GM19467 (cell line): ENCODE measurements at regions not wholly inside any gene's neighbourhood (a gene's known extent, or its start where the extent isn't known, plus 50 kb on each side); places are given as distances from the start of the nearest gene placed in this dataset.
A peak's percentile ranks its signal among the peaks of the same experiment; 100 is the strongest.

Experiments
- ATAC-seq: cut with Tn5 transposase; IDR thresholded peaks from one replicate; pipeline ENCODE4 v1.9.1; 2021; ENCODE audit warnings: mild to moderate bottlenecking, moderate library complexity; ENCODE audit not compliant: unreplicated experiment

DNA sequence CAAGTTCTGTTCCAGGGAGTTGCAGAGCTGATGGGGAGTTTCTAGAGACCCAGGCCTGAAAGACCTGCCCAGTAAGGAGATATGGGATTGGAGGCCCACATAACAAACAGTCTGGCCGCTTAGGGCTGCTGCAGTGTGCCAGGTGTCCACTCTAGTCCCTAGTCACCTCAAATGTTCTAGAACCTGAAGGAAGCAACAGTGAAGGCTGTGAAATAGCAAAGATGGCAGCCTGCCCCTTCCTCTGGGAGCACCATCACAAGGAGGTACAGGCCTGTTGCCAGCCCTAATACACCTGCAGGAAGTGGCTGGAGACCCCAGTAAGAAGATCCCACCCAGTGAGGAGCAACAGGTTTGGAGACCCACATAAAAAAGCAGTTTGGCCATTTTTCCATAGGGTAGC is 783.8 kb upstream of the EDIL3 start:
- ATAC-seq: no peak

DNA sequence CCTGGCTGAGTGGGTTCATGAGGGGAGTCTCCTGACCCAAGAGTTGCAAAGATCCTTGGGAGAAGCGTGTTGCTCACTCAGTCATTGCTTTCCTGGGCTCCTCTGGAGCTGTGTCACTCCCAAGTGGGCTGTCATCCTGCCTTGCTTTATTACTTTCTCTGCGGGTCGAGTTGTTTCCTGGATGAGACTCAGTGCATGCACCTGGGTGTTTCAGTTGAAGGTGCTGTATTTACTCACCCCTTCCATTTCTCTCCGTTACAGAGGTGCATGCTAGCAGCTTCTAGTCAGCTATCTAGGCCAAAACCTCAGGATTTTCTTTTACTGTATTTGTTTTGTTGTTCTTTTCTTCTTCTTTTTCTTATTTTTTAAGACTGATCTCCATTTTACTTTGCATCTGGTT is 785.5 kb upstream of the EDIL3 start:
- ATAC-seq: no peak

DNA sequence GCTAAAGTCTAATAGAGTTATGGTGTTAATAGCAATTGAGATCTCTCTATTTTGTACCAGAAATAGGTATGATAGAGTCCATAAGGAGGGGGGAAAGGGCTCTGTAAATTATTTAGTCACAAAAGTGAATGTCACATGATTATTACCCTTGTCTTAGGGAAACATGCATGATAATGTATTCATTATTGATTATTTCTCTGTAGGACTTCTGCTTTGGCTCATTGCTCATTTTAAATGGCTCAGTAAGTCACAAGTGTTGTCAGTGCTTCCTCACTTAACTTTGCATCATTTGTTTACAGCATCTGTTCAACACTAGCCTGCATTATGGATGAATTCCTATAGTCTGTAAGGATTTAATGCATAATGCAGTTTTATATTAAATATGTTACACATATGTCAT is 788.8 kb upstream of the EDIL3 start:
- no peak for ATAC-seq

DNA sequence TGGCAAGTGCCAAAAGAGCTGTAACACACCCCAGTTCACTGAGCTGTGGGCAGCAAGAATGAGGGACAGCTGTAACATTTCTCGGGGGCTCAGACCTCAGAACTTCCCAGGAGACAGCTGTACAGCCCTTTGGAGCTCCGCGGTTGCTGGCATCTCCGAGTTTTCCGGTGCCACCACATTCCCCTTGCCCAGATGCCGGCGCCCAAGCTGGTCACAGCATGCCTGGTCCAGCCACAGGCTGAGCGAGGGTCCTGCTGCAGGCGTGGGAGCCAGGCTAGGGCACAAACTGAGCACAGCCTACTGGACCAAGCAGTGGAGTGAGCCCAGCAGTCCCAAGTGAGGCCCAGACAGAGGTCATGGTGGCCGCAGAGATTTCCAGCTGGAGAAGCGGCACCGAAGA is 797.7 kb upstream of the EDIL3 start:
- no peak for ATAC-seq

DNA sequence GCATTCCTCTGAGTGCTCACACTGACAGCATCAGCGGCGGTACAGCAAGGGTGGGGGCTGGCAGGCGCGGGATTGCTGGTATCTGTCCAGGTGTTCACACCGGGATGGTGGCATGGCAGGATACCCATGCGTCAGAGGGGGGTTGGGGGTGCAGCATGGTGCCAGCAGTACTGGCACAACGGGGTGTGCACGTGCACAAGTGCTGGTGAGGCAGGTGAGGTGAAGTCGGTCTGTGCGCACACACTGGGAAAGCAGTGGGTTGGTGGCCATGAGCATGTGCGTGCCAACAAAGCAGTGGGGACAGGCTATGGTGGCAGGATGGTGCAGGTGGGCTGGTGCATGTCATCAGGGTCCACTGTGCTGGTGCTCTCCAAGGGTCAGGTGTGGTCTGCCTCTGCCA is 819.6 kb upstream of the EDIL3 start:
- ATAC-seq: no peak

DNA sequence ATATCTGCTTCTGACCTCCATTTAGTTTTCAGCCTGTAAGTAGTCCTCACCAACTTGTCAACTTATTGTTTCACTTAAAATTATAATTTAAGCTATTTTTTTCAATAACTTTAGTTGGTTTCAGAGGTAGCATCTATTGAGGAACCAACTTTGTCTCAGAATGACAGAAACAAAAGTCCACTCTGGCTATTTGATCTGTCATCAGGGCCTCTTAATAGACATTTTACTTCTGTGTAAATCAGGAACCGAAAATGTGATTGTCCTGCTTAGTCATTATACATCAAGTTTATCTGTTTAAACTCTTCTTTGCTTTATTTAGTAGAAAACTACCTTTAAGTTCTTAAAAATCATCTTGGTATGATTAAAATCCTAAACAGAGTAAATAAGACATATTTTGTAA is 820.8 kb upstream of the EDIL3 start:
- no peak for ATAC-seq

DNA sequence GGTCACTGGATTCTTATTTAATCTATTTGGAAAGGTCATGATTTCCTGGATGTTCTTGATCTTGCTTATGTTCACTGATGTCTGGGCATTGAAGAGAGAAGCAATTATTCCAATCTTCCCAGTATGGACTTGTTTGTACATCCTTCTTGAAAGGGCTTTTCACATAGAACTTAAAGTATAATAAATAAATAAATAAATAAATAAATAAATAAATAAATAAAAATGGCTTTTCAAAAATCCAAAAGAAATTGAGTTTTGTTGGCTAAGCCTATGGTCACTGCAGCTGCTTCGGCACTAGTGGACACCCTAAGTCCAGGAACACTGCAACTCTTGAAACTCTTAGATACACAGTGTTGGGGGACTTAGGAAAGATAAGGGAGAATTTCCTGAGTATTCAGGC is 840.7 kb upstream of the EDIL3 start:
- no peak for ATAC-seq

DNA sequence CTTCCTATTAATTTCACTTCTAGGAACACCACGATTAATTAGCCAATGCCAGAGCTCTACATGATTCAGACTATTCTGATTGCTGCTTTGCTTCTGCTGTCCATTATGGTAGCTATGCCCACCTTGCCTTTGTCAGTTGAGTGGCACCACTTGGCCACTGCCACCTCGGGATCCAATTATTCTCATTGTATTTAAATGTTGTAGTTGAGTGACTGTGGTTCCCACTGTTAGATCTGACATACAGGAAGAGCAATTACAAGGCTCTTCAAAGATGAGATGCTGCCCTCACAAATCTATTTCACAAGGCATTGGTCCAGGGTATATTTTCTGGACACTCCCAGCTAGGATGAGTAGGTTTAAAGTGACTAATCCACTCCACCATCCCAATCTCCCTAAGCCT is 864.5 kb upstream of the EDIL3 start:
- ATAC-seq: no peak

DNA sequence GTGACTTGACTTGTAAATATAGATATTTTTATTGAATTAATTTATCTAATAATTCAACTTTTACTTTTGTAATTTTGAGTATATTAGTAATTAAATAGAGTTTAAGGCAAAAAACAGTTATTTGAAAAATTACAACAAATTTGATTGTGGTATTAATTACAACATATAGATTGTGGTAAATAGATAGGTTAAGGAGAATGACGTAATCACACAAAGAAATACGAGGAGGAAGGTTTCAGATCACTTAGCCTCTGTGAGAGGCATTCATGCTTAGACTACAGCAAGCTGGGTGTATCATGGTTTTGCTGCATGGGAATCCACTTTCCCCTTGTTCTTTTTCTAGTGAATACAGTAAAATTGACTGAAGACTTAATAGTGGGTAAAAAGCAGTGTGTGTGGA is 878.4 kb upstream of the EDIL3 start:
- no peak for ATAC-seq

DNA sequence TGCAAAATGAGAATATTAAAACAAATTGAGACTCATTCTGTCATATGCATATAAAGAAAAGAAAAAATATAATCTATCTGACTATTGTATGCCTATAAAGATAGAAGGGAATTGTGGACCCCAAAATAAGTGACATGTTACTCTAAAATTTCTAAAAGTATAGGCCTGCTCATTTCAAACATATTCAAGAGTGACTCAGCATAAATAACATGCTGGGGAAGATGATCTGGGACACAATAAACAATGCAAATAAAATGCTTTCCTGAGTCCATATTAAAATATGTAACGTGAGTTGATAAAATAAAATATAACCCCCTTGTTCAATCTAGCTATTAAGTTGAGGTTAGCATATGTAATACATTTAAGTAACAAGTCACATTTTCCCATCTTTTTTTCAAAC is 882.0 kb upstream of the EDIL3 start:
- no peak for ATAC-seq

DNA sequence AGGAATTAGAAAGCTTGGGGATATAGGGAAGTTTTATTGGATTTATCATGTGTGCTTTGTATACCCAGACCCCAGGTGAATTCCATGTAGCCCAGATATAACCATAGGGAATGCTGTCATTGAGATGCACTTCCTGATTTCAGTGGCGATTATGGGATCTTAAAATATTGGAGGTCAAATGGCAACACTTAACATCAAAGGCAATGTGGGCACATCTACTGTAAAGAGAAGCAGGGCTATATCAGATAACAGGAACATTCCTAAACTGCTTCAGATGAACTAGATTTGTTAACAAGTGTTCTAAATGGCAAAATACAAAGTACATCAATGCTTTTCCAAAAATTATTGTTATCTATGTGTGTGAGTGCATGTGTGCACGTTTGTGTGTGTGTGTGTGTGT is 883.5 kb upstream of the EDIL3 start:
- ATAC-seq: no peak

DNA sequence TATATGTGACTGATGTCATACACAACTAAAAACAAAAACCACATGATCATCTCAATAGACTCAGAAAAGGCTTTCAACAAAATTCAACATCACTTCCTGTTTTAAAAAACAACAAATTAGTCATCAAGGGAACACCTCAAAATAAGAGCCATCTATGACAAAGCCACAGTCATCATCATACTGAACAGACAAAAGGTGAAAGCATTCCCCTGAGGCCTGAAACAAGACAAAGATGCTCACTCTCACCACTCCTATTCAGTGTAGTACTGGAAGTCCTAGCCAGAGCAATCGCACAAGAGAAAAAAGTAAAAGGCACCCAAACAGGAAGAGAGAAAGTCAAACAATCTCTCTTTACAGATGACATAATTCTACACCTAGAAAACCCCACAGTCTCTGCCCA is 893.5 kb upstream of the EDIL3 start:
- ATAC-seq: peak; percentile 77

DNA sequence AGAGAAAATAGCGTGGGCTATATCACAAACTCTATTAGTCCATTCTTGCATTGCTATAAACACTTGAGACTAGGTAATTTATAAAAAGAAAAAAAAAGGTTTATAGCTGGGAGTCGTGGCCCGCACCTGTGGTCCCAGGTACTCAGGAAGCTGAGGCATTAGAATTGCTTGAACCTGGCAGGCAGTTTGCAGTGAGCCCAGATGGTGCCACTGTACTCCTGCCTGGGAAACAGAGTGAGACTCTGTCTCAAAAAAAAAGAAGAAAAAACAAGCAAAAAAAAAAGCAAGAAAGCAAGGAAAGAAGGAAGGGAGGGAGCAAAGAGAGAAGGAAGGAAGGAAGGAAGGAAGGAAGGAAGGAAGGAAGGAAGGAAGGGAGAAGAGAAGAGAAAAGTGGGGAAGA is 904.2 kb upstream of the EDIL3 start:
- ATAC-seq: no peak

DNA sequence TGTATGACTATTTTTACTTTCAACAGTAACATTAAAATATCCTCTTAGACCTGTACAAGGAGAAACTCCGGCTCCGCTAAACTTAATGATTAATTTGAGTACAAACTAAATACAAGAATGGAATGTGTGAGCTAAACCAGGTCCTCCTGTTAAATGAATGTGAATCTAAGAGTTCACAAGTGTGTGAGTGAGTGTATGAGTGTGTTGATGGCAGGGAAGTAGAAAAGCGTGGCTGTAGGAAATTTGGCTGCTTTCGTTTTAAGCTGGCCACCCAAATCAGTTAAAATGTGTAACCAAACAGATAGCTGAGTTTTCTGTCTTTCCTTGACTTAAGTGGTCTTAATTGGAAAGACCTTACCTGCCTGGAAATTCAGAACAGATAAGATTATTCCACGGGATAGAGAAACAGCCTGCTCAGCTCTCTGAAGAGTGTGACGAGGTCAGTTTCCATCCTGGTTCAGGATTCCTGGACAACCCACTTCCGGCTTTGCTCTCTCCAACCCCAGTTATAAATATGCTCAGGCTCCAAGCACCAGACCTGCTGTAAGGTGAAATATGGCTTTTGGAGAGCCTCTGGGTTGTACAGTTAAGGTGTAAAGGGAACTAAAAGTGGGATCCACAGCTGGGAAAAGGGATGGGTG is 908.6 kb upstream of the EDIL3 start:
- ATAC-seq: no peak

DNA sequence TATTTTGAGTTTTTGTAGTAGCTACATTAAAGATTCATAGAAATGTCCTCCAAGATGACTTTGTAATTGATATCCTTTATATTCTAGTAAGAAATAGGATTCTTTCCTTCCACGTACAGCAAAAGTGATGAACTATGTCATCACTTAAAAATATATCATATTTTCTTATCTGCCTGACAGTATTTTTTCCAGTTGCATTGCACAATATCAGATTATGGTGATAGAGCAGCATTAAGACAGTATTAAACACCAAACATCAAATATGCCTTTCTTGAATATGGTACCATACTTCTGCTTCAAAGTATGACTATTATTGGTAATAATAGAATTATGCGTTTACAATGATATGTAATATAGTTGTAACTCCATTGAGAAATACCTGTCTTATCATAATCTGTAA is 919.8 kb upstream of the EDIL3 start:
- ATAC-seq: no peak

DNA sequence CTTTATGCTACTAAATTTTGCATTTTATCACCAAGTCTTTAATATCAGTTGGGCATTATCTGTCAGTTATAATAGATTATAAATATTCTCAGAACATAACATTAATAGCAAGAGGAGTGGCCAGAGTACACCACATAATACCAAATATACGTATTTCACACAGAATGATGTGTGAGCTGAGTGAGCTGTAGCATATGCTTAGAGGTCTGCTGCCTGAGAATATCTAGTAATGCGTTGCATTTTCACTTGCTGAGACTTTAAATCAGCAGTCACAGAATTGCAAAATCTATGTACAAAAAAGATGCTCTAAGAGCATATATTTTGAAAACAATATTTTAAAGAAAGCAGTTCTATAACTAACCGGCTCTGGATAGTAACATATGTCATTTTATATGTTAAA is 921.1 kb upstream of the EDIL3 start:
- no peak for ATAC-seq

DNA sequence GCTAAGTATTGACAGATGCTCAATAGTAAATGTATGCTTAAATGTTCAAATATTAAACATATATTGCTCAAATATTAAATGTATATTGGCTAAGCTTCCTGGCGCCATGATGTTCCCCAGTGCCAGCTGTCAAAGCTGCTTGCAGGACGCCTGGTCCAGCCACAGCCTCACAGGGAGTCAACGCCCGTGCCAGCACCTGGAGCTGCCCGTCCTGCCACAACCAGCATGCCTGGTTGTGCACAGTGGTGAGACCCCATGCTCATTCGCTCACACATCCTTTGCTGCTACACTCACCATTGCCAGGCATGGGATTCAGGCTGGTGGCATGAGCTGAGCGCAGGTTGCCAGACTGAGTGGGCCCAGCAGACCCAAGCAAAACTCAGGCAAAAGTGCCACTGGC is 926.9 kb upstream of the EDIL3 start:
- no peak for ATAC-seq

DNA sequence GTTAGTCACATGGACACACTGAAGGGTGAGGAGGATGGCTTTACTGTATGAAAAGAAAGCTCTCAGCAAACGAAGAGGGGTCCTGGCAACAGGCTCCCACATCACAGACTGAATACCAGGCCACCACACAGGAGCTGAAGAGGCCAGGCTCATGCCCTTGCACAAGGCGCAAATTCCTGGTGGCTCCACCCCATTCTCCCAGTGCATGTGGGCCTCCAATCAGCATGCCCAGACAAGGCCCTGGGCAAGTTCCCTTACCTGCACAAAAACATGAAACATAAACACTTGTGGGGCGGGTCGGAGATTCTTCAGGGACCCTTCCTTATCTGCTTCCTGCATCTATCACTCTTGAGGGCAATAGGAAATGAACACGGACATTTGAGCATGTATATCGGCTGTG is 935.8 kb upstream of the EDIL3 start:
- no peak for ATAC-seq

DNA sequence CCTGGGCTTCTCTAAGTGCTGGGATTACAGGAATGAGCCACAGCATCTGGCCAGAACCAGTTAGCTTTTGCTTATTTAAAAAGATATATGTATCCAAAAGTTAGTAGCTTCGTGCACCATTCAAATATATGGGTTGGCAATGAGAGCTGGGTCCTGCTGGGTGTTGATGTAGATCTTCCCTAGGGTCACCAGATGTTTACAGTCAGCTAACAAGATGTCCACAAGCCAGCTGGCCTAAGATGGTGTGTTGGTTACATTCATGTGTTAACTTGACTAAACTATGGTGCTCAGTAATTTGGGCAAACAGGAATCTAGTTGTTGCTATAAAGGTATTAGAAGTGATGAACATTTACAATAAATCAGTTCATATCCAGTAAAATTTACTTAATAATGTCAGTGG is 948.6 kb upstream of the EDIL3 start:
- ATAC-seq: no peak

DNA sequence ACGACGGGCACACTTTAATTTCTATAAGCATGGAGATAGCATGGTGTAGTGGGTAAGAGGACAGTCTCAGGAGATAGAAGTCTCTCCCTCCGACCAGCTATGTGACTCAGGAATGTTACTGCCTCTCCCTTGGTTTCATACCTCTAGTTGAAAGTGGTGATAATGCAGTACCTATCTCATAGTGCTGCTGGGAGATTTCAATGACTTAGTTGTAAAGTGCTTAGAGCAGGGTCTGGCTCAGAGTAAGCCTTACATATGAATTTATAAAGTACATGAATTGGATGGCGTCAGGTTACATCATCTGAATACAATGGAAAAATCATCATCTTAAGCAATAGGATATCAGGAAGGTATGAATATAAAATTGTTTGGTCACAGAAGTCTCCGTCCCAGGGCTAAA is 952.8 kb upstream of the EDIL3 start:
- ATAC-seq: no peak

DNA sequence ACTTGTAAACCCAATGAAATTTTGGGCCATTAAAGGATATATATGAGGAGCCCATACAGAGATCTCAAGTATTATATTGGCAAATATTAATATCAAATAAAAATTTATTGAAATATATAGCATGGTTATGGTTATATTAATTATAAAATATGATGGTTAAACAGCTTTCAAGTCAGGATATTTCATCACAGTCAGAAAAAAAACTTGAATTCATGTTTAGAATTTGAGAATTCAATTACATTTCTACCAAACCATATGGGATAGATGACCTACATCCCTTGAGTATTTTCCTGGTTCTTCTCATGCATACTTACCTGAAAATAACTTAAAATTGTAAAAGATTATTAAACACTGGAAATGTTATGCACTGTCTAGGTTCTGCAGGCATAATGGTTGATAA is 956.1 kb upstream of the EDIL3 start:
- no peak for ATAC-seq

DNA sequence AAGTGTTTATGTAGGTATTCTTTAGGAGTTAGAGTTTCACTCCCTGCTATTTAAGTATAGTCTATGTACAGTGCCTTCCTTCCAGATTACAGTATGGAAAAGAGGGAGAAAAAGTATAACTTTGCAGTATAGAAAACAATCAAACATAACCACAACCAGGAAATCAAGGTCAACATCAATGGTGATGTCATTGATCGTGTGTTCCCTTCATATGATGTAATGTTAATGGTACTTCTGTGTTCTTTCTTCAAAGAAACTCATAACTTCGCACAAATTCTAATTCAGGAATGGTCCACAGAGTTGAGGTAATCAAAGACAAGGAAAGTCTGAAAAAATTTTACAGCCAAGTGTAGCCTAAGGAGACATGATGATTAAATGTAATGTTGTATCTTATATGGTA is 961.1 kb upstream of the EDIL3 start:
- ATAC-seq: no peak

DNA sequence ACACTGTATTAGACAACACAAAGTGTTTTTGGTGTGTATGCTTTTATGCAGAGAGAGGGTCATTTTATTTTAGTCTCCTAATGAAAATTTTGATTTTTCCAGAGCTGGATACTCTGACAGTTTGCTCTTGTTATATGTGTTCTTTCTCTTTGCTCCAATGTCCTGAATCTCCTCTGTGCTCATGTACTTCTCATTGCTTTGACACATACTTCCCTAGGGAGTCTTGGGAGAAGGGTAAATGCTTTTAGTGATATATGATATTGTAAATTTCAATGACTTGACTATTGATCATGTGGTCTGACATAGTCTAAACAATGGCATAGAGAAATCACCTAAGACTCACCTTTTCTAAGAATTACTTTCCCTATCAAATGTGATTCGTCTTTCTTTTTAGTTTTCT is 972.6 kb upstream of the EDIL3 start:
- ATAC-seq: no peak

DNA sequence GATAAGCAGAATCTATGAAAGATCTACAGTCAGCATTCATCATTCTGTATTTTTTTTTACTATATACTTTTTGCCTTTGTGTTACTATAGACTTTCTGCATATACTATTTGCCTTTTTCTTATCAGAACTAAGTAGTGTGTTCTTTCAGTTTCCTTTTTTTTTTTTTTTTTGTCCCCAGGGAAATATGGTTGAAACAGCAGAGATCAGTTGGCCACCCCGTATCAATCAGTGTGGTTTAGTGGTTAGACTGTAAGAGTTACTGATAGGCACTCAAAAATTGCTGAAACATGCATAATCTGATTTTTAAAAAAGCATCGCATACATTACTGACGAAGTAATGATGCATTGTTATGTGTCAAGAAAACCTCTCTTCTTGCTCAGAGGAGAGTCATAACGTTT is 990.8 kb upstream of the EDIL3 start:
- no peak for ATAC-seq
